ENCODE measurements at regions not wholly inside any gene's neighbourhood (a gene's known extent, or its start where the extent isn't known, plus 50 kb on each side); places are given as distances from the start of the nearest gene placed in this dataset.

DNA sequence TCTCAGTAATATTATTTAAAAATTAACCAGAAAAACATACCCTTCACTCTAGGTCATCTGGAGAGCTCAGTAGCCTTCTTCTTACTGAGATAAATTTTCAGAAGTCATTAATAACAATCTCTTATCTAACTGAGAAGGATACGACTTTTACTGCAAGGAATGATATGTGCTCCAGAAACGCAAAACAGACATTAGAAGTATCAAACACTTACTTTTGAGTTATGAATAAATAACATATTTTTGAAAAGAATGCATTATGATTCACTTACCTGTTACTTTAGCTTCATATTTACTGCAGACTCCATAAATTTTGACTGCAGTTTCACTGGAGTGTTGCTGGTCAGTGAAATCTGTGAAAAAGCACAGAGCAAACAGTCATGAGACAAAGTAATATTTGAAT is 668.7 kb upstream of the NRSN1 start:
- TF ChIP-seq, protein P1, sequence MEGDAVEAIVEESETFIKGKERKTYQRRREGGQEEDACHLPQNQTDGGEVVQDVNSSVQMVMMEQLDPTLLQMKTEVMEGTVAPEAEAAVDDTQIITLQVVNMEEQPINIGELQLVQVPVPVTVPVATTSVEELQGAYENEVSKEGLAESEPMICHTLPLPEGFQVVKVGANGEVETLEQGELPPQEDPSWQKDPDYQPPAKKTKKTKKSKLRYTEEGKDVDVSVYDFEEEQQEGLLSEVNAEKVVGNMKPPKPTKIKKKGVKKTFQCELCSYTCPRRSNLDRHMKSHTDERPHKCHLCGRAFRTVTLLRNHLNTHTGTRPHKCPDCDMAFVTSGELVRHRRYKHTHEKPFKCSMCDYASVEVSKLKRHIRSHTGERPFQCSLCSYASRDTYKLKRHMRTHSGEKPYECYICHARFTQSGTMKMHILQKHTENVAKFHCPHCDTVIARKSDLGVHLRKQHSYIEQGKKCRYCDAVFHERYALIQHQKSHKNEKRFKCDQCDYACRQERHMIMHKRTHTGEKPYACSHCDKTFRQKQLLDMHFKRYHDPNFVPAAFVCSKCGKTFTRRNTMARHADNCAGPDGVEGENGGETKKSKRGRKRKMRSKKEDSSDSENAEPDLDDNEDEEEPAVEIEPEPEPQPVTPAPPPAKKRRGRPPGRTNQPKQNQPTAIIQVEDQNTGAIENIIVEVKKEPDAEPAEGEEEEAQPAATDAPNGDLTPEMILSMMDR (IDR thresholded peaks at IDR 0.05; ENCODE audit: insufficient read depth, low read length, severe bottlenecking): no peak
- Histone ChIP-seq H3K4me3 (ENCODE audit: low read depth, low read length) (no peak overlapping the region), H3K27me3 (ENCODE audit: control insufficient read depth, insufficient read depth, low read length) (no peaks in the 10 kb centered on the region), H3K36me3 (ENCODE audit: control insufficient read depth, insufficient read depth, low read length) (no peaks in the 10 kb centered on the region)
- no peak for FAIRE-seq
- no peak for DNase-seq (ENCODE audit: low read depth)

GRCh38 chr6:23465912-23466311 is 660.1 kb upstream of the NRSN1 start:
- FAIRE-seq (no peak), DNase-seq (ENCODE audit: low read depth) (no peak)
- H3K36me3 ChIP-seq (ENCODE audit: control insufficient read depth, insufficient read depth, low read length): no peaks in the 10 kb centered on the region
- no peak overlapping the region for H3K4me3 ChIP-seq (ENCODE audit: low read depth, low read length)
- TF ChIP-seq, protein P1 (IDR thresholded peaks at IDR 0.05; ENCODE audit: insufficient read depth, low read length, severe bottlenecking): no peak
- H3K27me3 ChIP-seq (ENCODE audit: control insufficient read depth, insufficient read depth, low read length): peaks cover 2% of the 10 kb centered on the region

GRCh38 chr6:23477586-23477985 is 648.4 kb upstream of the NRSN1 start:
- DNase-seq (ENCODE audit: low read depth): no peak
- FAIRE-seq: no peak
- Histone ChIP-seq H3K36me3 (ENCODE audit: control insufficient read depth, insufficient read depth, low read length) (no peaks in the 10 kb centered on the region), H3K27me3 (ENCODE audit: control insufficient read depth, insufficient read depth, low read length) (no peaks in the 10 kb centered on the region), H3K4me3 (ENCODE audit: low read depth, low read length) (no peak overlapping the region)
- TF ChIP-seq, protein P1 (IDR thresholded peaks at IDR 0.05; ENCODE audit: insufficient read depth, low read length, severe bottlenecking): no peak

- FAIRE-seq (no peak), DNase-seq (ENCODE audit: low read depth) (no peak)
- Histone ChIP-seq H3K27me3 (ENCODE audit: control insufficient read depth, insufficient read depth, low read length) (no peaks in the 10 kb centered on the region), H3K4me3 (ENCODE audit: low read depth, low read length) (no peak overlapping the region), H3K36me3 (ENCODE audit: control insufficient read depth, insufficient read depth, low read length) (no peaks in the 10 kb centered on the region)
- TF ChIP-seq, protein P1 (IDR thresholded peaks at IDR 0.05; ENCODE audit: insufficient read depth, low read length, severe bottlenecking): no peak
Observed at GRCh38 chr6:23478312-23478711, 647.7 kb upstream of the NRSN1 start.

- FAIRE-seq: no peak
Observed at GRCh38 chr6:23483896-23484295, 642.1 kb upstream of the NRSN1 start.

DNA sequence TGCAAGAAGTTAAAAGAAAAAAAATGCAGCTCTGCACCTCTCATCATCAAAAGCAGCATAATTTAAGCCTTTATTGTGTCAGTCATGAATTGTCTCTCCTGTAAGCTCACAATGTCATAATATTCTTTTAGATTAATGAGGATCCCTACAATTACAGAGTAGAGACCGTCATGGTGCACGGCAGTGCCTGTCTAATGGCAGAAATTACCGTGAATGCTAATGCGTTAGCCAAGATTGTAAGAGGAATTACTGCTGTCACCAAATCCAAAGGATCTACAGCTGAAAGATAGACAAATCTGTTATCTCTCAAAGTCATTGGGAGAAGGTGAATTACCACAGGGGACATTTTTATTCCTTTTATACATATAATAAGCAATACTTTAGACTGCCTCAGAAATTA is 631.6 kb upstream of the NRSN1 start:
- TF ChIP-seq, protein P1 (IDR thresholded peaks at IDR 0.05; ENCODE audit: insufficient read depth, low read length, severe bottlenecking): no peak
- Histone ChIP-seq H3K4me3 (ENCODE audit: low read depth, low read length) (no peak overlapping the region), H3K36me3 (ENCODE audit: control insufficient read depth, insufficient read depth, low read length) (no peaks in the 10 kb centered on the region), H3K27me3 (ENCODE audit: control insufficient read depth, insufficient read depth, low read length) (no peaks in the 10 kb centered on the region)
- no peak for DNase-seq (ENCODE audit: low read depth)
- FAIRE-seq: no peak

More at GRCh38 chr6:23483896-23484295, 642.1 kb upstream of the NRSN1 start:
- H3K4me3 ChIP-seq (ENCODE audit: low read depth, low read length): no peak overlapping the region
- no peaks in the 10 kb centered on the region for H3K36me3 ChIP-seq (ENCODE audit: control insufficient read depth, insufficient read depth, low read length)
- peak; percentile 80 for DNase-seq (ENCODE audit: low read depth)
- no peaks in the 10 kb centered on the region for H3K27me3 ChIP-seq (ENCODE audit: control insufficient read depth, insufficient read depth, low read length)
- TF ChIP-seq, protein P1 (IDR thresholded peaks at IDR 0.05; ENCODE audit: insufficient read depth, low read length, severe bottlenecking): no peak

All from bronchial epithelial cell (primary cell).